HG03460 (cell line): ENCODE measurements at regions not wholly inside any gene's neighbourhood (a gene's known extent, or its start where the extent isn't known, plus 50 kb on each side); places are given as distances from the start of the nearest gene placed in this dataset.

ENCODE experiments used
- ATAC-seq: cut with Tn5 transposase; IDR thresholded peaks from one replicate; pipeline ENCODE4 v1.9.1; 2021; ENCODE audit not compliant: unreplicated experiment

GRCh38 chr20:39394461-39394860 lies 432.3 kb downstream of the DHX35 start:
- no peak for ATAC-seq

- ATAC-seq, result no peak
Measured at GRCh38 chr20:39390186-39390585, 428.0 kb downstream of the DHX35 start.

GRCh38 chr20:39381595-39381994 lies 419.5 kb downstream of the DHX35 start:
- no peak for ATAC-seq

- no peak for ATAC-seq
Measured at GRCh38 chr20:39378776-39379175, 416.6 kb downstream of the DHX35 start.

- ATAC-seq, result no peak
Measured at GRCh38 chr20:39376788-39377187, 414.6 kb downstream of the DHX35 start.

- ATAC-seq, result no peak
Measured at GRCh38 chr20:39364320-39364719, 402.2 kb downstream of the DHX35 start.

- no peak for ATAC-seq
Measured at GRCh38 chr20:39359981-39360620, 398.0 kb downstream of the DHX35 start.

GRCh38 chr20:39358052-39358451 lies 395.9 kb downstream of the DHX35 start:
- no peak for ATAC-seq

- no peak for ATAC-seq
Measured at GRCh38 chr20:39356908-39357307, 394.8 kb downstream of the DHX35 start.

GRCh38 chr20:39349240-39349639 lies 387.1 kb downstream of the DHX35 start:
- ATAC-seq, result no peak

GRCh38 chr20:39347626-39348025 lies 385.5 kb downstream of the DHX35 start:
- no peak for ATAC-seq

- ATAC-seq, result no peak
Measured at GRCh38 chr20:39342463-39342862, 380.3 kb downstream of the DHX35 start.

GRCh38 chr20:39338469-39339376 lies 376.6 kb downstream of the DHX35 start:
- ATAC-seq, result peak; percentile 99

GRCh38 chr20:39333211-39333610 lies 371.1 kb downstream of the DHX35 start:
- no peak for ATAC-seq

- ATAC-seq, result no peak
Measured at GRCh38 chr20:39328347-39328746, 366.2 kb downstream of the DHX35 start.

GRCh38 chr20:39326050-39326449 lies 363.9 kb downstream of the DHX35 start:
- ATAC-seq, result no peak

- no peak for ATAC-seq
Measured at GRCh38 chr20:39318911-39319310, 356.8 kb downstream of the DHX35 start.

- ATAC-seq, result no peak
Measured at GRCh38 chr20:39312676-39313075, 350.5 kb downstream of the DHX35 start.

- ATAC-seq, result no peak
Measured at GRCh38 chr20:39311851-39312506, 349.8 kb downstream of the DHX35 start.

GRCh38 chr20:39310363-39310995 lies 348.3 kb downstream of the DHX35 start:
- no peak for ATAC-seq

- no peak for ATAC-seq
Measured at GRCh38 chr20:39309458-39309857, 347.3 kb downstream of the DHX35 start.
